Lower leg skin (tissue), 4 donors: ENCODE measurements at regions not wholly inside any gene's neighbourhood (a gene's known extent, or its start where the extent isn't known, plus 50 kb on each side); places are given as distances from the start of the nearest gene placed in this dataset.

Experiments
- DNase-seq, 2 donors: peaks; one replicate each; pipeline ENCODE4 v3.0.0-alpha.2; 2019; ENCODE audit warnings: low spot score in 2 of 2
- H3K4me3 ChIP-seq: fragments of 200-600 bp; sonication (generic); 2 replicates; pipeline ENCODE4 v1.5.1; 2017; ENCODE audit warnings: mild to moderate bottlenecking, low read depth; ENCODE audit not compliant: poor library complexity, severe bottlenecking
- POLR2A ChIP-seq, 2 donors: fragments of 450-650 bp; IDR thresholded peaks; one replicate each; pipeline ENCODE4 v1.6.1; 2016 to 2017; ENCODE audit warnings: antibody characterized with exemption in 2 of 2, mild to moderate bottlenecking in 1 of 2, moderate library complexity in 1 of 2
- WGBS, 2 donors: methylation state at CpG; one replicate each; pipeline ENCODE4 v1.1.5; 2018; 5-methylcytosine and 5-hydroxymethylcytosine counted together
- intact Hi-C: fragments of 100-400 bp; cut with DNase I; formaldehyde crosslinking; loops from one replicate; pipeline ENCODE4 v1.15.0; 2023; ENCODE audit warnings: low total_unique reads
- TF ChIP-seq, protein P1 (sequence below), 3 donors: fragments of 450-650 bp; IDR thresholded peaks; one replicate each; pipeline ENCODE4 v1.5.1; 2016; ENCODE audit warnings: antibody characterized with exemption in 3 of 3, mild to moderate bottlenecking in 3 of 3, moderate library complexity in 2 of 3

- TF ChIP-seq, protein P1, sequence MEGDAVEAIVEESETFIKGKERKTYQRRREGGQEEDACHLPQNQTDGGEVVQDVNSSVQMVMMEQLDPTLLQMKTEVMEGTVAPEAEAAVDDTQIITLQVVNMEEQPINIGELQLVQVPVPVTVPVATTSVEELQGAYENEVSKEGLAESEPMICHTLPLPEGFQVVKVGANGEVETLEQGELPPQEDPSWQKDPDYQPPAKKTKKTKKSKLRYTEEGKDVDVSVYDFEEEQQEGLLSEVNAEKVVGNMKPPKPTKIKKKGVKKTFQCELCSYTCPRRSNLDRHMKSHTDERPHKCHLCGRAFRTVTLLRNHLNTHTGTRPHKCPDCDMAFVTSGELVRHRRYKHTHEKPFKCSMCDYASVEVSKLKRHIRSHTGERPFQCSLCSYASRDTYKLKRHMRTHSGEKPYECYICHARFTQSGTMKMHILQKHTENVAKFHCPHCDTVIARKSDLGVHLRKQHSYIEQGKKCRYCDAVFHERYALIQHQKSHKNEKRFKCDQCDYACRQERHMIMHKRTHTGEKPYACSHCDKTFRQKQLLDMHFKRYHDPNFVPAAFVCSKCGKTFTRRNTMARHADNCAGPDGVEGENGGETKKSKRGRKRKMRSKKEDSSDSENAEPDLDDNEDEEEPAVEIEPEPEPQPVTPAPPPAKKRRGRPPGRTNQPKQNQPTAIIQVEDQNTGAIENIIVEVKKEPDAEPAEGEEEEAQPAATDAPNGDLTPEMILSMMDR (IDR thresholded peaks at IDR 0.05): no peak
- no peak for TF ChIP-seq POLR2A (IDR thresholded peaks at IDR 0.05)
- DNase-seq: peak in 1 of 2 donors; percentile 66
- H3K4me3 ChIP-seq: no peak overlapping the region
- intact Hi-C loops: no loop called here
- WGBS, 2 donors: 75 to 77% methylated on average over 10 to 12 of the region's 12 CpGs
Observed at GRCh38 chr22:47289336-47289985, 527.0 kb downstream of the TBC1D22A start.

DNA sequence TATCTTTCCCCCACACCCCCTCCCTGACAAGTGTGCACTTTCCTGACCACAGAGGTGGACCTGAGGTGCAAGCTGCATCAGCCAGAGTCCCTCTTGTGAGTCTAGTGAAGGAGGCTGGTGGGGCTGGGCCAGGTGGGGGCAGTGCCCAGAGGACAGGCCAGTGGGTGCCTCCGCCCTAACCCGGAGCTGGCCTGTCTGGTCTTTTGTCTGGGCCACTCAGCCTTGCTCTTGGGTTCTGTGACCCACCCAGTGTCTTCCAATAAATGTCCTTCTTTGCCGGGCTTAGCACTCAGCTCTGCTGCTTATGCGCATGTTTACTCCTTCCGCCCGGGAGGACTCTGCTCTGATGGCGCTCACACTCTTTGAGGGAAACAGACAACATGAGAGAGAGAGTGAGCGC lies 526.2 kb downstream of the TBC1D22A start:
- 78 to 87% methylated on average over 8 of the region's 8 CpGs for WGBS, 2 donors
- no peak overlapping the region for H3K4me3 ChIP-seq
- TF ChIP-seq, protein P1 (IDR thresholded peaks at IDR 0.05): no peak
- TF ChIP-seq POLR2A (IDR thresholded peaks at IDR 0.05): no peak
- DNase-seq: peak in 1 of 2 donors; percentile 75
- intact Hi-C loops: no loop called here

DNA sequence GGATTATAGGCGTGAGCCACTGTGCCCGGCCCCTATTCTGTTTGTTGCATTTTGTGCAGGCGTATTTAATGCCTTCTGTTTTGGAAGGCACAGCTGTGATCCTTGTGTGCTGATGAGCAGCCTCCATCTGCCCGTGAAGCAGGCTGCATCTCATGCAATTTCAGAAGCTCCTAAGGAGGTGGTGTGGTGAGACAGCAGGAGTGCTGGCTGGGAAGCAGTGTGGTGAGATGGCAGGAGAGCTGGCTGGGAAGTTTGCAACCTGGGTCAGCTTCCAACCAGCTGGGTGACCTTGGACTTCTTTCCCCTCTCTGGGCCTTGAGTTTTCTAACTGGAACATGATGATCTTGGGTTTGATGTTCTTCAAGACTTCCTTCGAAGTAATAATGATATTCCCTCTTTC lies 525.1 kb downstream of the TBC1D22A start:
- no peak for DNase-seq
- WGBS, 2 donors: 56 to 78% methylated on average over 5 of the region's 5 CpGs
- TF ChIP-seq, protein P1 (IDR thresholded peaks at IDR 0.05): no peak
- no peak for TF ChIP-seq POLR2A (IDR thresholded peaks at IDR 0.05)

DNA sequence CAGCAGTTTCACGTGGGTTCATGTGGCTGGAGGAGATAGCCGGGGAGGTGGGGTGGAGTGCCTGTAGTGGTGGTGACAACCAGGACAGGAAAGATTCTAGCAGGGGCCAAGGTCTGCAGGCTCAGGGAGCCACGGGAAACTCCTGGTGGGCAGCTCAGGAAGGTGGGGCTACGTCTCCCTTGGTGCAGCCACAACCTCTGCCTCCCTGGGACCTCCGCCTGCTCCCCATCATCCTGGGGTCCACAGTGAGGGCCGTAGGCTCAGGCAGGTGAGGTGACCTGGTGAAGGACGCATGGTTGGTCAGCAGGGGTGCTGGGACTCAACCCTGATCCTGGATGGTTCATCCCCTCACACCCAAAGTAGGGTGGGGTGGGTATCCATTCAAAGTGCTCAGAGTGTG lies 524.1 kb downstream of the TBC1D22A start:
- DNase-seq: no peak
- no peak overlapping the region for H3K4me3 ChIP-seq
- no peak for TF ChIP-seq POLR2A (IDR thresholded peaks at IDR 0.05)
- TF ChIP-seq, protein P1 (IDR thresholded peaks at IDR 0.05): no peak
- WGBS, 2 donors: 68 to 71% methylated on average over 5 to 7 of the region's 7 CpGs
- intact Hi-C loops: no loop called here

More for the DNA sequence above, 525.1 kb downstream of the TBC1D22A start:
- no peak overlapping the region for H3K4me3 ChIP-seq
- intact Hi-C loops: no loop called here

GRCh38 chr22:47285981-47286380 lies 523.5 kb downstream of the TBC1D22A start:
- intact Hi-C loops: no loop called here
- no peak for TF ChIP-seq POLR2A (IDR thresholded peaks at IDR 0.05)
- TF ChIP-seq, protein P1 (IDR thresholded peaks at IDR 0.05): no peak
- DNase-seq: no peak
- WGBS, 2 donors: 87 to 91% methylated on average over 10 of the region's 10 CpGs
- H3K4me3 ChIP-seq: no peak overlapping the region

- WGBS, 2 donors: 70 to 79% methylated on average over 8 of the region's 8 CpGs
- intact Hi-C loops: no loop called here
- TF ChIP-seq, protein P1 (IDR thresholded peaks at IDR 0.05): no peak
- TF ChIP-seq POLR2A (IDR thresholded peaks at IDR 0.05): no peak
- DNase-seq: no peak
- H3K4me3 ChIP-seq: no peak overlapping the region
Observed at GRCh38 chr22:47284822-47285221, 522.4 kb downstream of the TBC1D22A start.
